Mesothelial cell of epicardium (in vitro differentiated cells): ENCODE measurements at regions not wholly inside any gene's neighbourhood (a gene's known extent, or its start where the extent isn't known, plus 50 kb on each side); places are given as distances from the start of the nearest gene placed in this dataset.

Experiments
- DNase-seq, 2 experiments: peaks; one replicate each; pipeline ENCODE4 v3.0.0; 2021; ENCODE audit warnings: low spot score in 2 of 2; ENCODE audit not compliant: unreplicated experiment in 2 of 2
- H3K27ac Mint-ChIP-seq: 2 replicates; pipeline ENCODE4 v1.8.0; 2021; ENCODE audit warnings: mixed read lengths
- H3K27me3 Mint-ChIP-seq: 2 replicates; pipeline ENCODE4 v1.8.0; 2021; ENCODE audit warnings: low read depth, mixed read lengths
- H3K36me3 Mint-ChIP-seq: 2 replicates; pipeline ENCODE4 v1.8.0; 2021; ENCODE audit warnings: mixed read lengths
- H3K4me1 Mint-ChIP-seq: 2 replicates; pipeline ENCODE4 v1.8.0; 2021; ENCODE audit warnings: mixed read lengths
- H3K4me3 Mint-ChIP-seq: 2 replicates; pipeline ENCODE4 v1.8.0; 2021; ENCODE audit warnings: mild to moderate bottlenecking, moderate library complexity, mixed read lengths
- H3K9me3 Mint-ChIP-seq: 2 replicates; pipeline ENCODE4 v1.8.0; 2021; ENCODE audit warnings: mixed read lengths
- CTCF ChIP-seq: fragments of 200-600 bp; sonication (generic); IDR thresholded peaks from one replicate; pipeline ENCODE4 v1.5.0; 2021; ENCODE audit warnings: antibody characterized with exemption; ENCODE audit not compliant: unreplicated experiment

GRCh38 chr10:32163762-32164148 is 107.5 kb upstream of the KIF5B start:
- Mint-ChIP-seq H3K4me1 (no peaks in the 10 kb centered on the region), H3K36me3 (no peaks in the 10 kb centered on the region), H3K27ac (no peak overlapping the region)

GRCh38 chr10:32163071-32163761 is 107.0 kb upstream of the KIF5B start:
- Mint-ChIP-seq H3K36me3 (no peaks in the 10 kb centered on the region), H3K4me1 (no peaks in the 10 kb centered on the region), H3K4me3 (no peak overlapping the region), H3K27ac (no peak overlapping the region), H3K9me3 (no peaks in the 10 kb centered on the region), H3K27me3 (no peaks in the 10 kb centered on the region)
- TF ChIP-seq CTCF, result no peak
- no peak for DNase-seq

More at GRCh38 chr10:32163762-32164148, 107.5 kb upstream of the KIF5B start:
- Mint-ChIP-seq H3K27me3 (no peaks in the 10 kb centered on the region), H3K4me3 (no peak overlapping the region), H3K9me3 (no peaks in the 10 kb centered on the region)
- TF ChIP-seq CTCF, result no peak
- no peak for DNase-seq

- no peaks in the 10 kb centered on the region for H3K36me3 Mint-ChIP-seq
- TF ChIP-seq CTCF, result no peak
- H3K9me3 Mint-ChIP-seq, result no peaks in the 10 kb centered on the region
- no peak overlapping the region for H3K27ac Mint-ChIP-seq
- DNase-seq, result no peak
- no peak overlapping the region for H3K4me3 Mint-ChIP-seq
- H3K27me3 Mint-ChIP-seq, result no peaks in the 10 kb centered on the region
- no peaks in the 10 kb centered on the region for H3K4me1 Mint-ChIP-seq
Observed at GRCh38 chr10:32161586-32161985, 105.4 kb upstream of the KIF5B start.

GRCh38 chr10:32160864-32161263 is 104.6 kb upstream of the KIF5B start:
- Mint-ChIP-seq H3K4me1 (no peaks in the 10 kb centered on the region), H3K4me3 (no peak overlapping the region)

GRCh38 chr10:32159264-32159663 is 103.0 kb upstream of the KIF5B start:
- H3K4me3 Mint-ChIP-seq, result no peak overlapping the region
- no peak for TF ChIP-seq CTCF
- peaks cover 5% of the 10 kb centered on the region for H3K9me3 Mint-ChIP-seq
- H3K27ac Mint-ChIP-seq, result no peak overlapping the region
- H3K27me3 Mint-ChIP-seq, result no peaks in the 10 kb centered on the region
- no peaks in the 10 kb centered on the region for H3K4me1 Mint-ChIP-seq
- no peaks in the 10 kb centered on the region for H3K36me3 Mint-ChIP-seq
- DNase-seq, result no peak

More at GRCh38 chr10:32160864-32161263, 104.6 kb upstream of the KIF5B start:
- Mint-ChIP-seq H3K36me3 (no peaks in the 10 kb centered on the region), H3K27me3 (no peaks in the 10 kb centered on the region), H3K9me3 (no peaks in the 10 kb centered on the region), H3K27ac (no peak overlapping the region)
- DNase-seq, result no peak
- no peak for TF ChIP-seq CTCF

- no peaks in the 10 kb centered on the region for H3K27me3 Mint-ChIP-seq
- no peaks in the 10 kb centered on the region for H3K36me3 Mint-ChIP-seq
- H3K4me1 Mint-ChIP-seq, result no peaks in the 10 kb centered on the region
- H3K9me3 Mint-ChIP-seq, result peaks cover 24% of the 10 kb centered on the region
- H3K4me3 Mint-ChIP-seq, result no peak overlapping the region
- no peak for DNase-seq
- no peak overlapping the region for H3K27ac Mint-ChIP-seq
- TF ChIP-seq CTCF, result no peak
Observed at GRCh38 chr10:32156031-32156495, 99.8 kb upstream of the KIF5B start.
